ENCODE measurements at regions not wholly inside any gene's neighbourhood (a gene's known extent, or its start where the extent isn't known, plus 50 kb on each side); places are given as distances from the start of the nearest gene placed in this dataset.

DNA sequence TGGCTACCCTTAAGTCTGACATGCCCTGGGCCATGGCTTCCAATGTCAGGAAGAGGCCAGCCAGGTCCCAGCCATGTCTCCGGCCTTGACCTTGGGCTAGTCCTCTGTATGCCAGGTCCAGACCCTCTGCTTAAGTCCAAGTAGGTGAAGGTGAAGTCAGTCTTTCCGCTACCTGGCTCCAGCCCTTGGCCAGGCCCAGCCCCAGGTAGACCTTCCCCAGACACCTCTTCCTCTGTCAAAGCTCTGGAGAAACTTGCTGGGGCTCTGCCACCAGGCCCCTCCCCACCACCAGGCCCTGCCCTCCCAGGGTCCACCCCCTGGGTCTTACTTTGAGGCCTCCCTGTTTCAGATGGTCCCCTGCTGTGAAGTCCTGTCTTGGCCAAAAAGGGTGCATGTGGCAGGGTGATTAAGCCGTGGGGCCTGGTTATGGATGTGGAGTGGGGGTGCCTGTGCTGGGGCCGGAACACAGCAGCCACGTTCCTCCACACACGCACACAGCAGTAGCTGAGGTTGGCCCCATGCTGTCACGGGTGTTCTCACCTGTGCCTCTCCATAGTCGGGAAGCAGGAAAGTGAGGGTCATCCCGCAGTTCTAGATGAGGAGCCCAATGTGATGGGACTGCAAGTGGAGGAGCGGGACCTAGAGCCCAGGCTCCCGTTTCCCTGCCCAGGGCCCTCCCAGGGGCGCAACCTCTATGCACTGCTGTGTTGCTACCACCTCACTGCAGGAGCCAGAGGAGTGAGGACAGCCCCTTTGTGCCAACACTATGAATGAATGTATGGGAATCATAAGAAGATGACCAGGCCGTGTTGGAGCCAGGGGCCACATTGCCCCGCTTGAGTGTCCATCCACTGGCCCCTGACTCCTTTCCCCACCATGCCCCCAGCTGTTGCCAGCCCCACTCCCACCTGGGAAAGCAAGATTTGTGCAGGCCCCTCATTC lies 72.2 kb downstream of the LINC01488 start (continued):
- no peak for TF ChIP-seq RAD21 (IDR thresholded peaks at IDR 0.05; ENCODE audit: low read length)

DNA sequence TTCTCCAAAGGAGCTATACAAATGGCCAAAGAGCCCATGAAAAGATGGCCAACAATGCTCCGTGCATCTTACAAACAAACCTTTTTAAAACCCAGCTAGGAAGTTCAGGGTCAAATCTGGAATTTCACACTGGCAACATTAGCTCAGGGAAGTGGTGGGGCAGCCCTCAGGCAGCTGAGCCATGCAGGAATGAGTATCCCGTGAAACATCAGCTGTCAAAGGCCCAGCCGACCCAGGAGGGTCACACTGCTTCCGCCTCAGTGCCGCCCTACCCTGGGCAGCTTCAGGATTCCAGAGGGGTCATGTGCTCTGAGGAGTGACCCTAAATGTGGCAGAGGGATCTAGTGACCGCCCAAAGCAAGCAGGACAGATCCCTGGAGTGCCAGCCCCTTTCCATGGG lies 73.4 kb downstream of the LINC01488 start:
- H3K4me3 ChIP-seq (ENCODE audit: insufficient read depth, low read depth, low read length) = no peak overlapping the region
- POLR2A ChIA-PET (ENCODE audit: unreplicated experiment) = interaction anchor here (0.7 kb wide), 1 partner anchor 21 kb away, joined by 10 read pairs; no protein-coding TSS in a partner anchor
- H3K9me3 ChIP-seq (ENCODE audit: control insufficient read depth, insufficient read depth, low read length) = peaks cover 5% of the 10 kb centered on the region
- 0 out of 2 replicates have a peak overlapping the region, but pooled peaks have one; percentile 8 for H2BK120ac ChIP-seq (ENCODE audit: low read depth, low read length)
- no peak overlapping the region for H3K14ac ChIP-seq (replicated peaks; ENCODE audit: low read depth, low read length)
- H3K9ac ChIP-seq (ENCODE audit: low read depth, low read length) = no peak overlapping the region
- CTCF ChIA-PET = interaction anchor here (0.6 kb wide), 1 partner anchor 262 kb away, joined by 3 read pairs; no protein-coding TSS in a partner anchor
- H2BK20ac ChIP-seq (ENCODE audit: low read depth, low read length) = no peak overlapping the region
- H3K4me2 ChIP-seq (ENCODE audit: low read depth, low read length) = no peak overlapping the region
- H3K27ac ChIP-seq (ENCODE audit: insufficient read depth, low read length) = no peak overlapping the region
- intact Hi-C loops (cut with micrococcal nuclease) (no loop called here), dilution Hi-C loops (cut with HindIII; ENCODE audit: low sequenced_read_pairs, unreplicated experiment) (no loop called here), in situ Hi-C loops (cut with MboI; ENCODE audit: low sequenced_read_pairs) (no loop called here)
- H3K36me3 ChIP-seq (ENCODE audit: control insufficient read depth, insufficient read depth, low read length) = no peaks in the 10 kb centered on the region
- H4K5ac ChIP-seq (ENCODE audit: low read depth, low read length) = no peak overlapping the region
- BruUV-seq (replicated peaks) = no TSS peak
- no peak overlapping the region; the same call in 1 of the 2 replicates for H2AK5ac ChIP-seq (ENCODE audit: low read depth, low read length)
- H3K56ac ChIP-seq (ENCODE audit: extremely low read depth, insufficient read depth, low read length) = no peak overlapping the region
- H2BK15ac ChIP-seq (ENCODE audit: low read depth, low read length) = no peak overlapping the region
- H4K8ac ChIP-seq (ENCODE audit: low read depth in 2 of 2, low read length in 2 of 2) = no peak overlapping the region
- H3K18ac ChIP-seq (ENCODE audit: low read depth, low read length) = no peak overlapping the region
- H3K9me1 ChIP-seq (ENCODE audit: insufficient read depth, low read length) = no peaks in the 10 kb centered on the region
- H3K79me1 ChIP-seq (ENCODE audit: low read depth in 1 of 2, low read length in 2 of 2) = no peaks in the 10 kb centered on the region
- peak overlapping the region; percentile 73 for H2AFZ ChIP-seq (replicated peaks; ENCODE audit: low read length, poor library complexity)
- peak overlapping the region; percentile 35; the same call in 1 of the 2 replicates for H3K23ac ChIP-seq (ENCODE audit: low read depth, low read length)
- ATAC-seq (ENCODE audit: low read depth) (no peak), DNase-seq (no peak)
- no peaks in the 10 kb centered on the region for H3K27me3 ChIP-seq (ENCODE audit: control insufficient read depth, insufficient read depth, low read length)
- H2AK9ac ChIP-seq (replicated peaks; ENCODE audit: low read depth, low read length, poor library complexity) = peak overlapping the region; percentile 5
- no peak overlapping the region for H3K4ac ChIP-seq (ENCODE audit: low read depth, low read length)
- no peaks in the 10 kb centered on the region for H4K20me1 ChIP-seq (ENCODE audit: insufficient read depth, low read length)
- H4K91ac ChIP-seq (ENCODE audit: insufficient read depth, low read depth, low read length) = no peak overlapping the region
- H2BK5ac ChIP-seq (ENCODE audit: low read depth, low read length, poor library complexity, severe bottlenecking) = no peak overlapping the region
- 60% methylated on average over 2 of the region's 6 CpGs; no CpG with 5 or more reads in 1 of the 2 experiments for WGBS, 2 experiments (ENCODE audit: extremely low coverage in 2 of 2, insufficient read length in 1 of 2)
- peaks cover 2% of the 10 kb centered on the region; the same call in 1 of the 2 replicates for H3K4me1 ChIP-seq (ENCODE audit: control insufficient read depth, insufficient read depth, low read length)
- TF ChIP-seq CEBPB (IDR thresholded peaks at IDR 0.05; ENCODE audit: low read depth, low read length) (no peak), MXI1 (IDR thresholded peaks at IDR 0.05; ENCODE audit: borderline replicate concordance, low read depth, low read length) (no peak), BHLHE40 (IDR thresholded peaks at IDR 0.05; ENCODE audit: low read depth, low read length) (no peak), FOS (IDR thresholded peaks at IDR 0.05; ENCODE audit: low read depth, low read length) (no peak), RAD21 (IDR thresholded peaks at IDR 0.05; ENCODE audit: low read length) (no peak), MAZ (IDR thresholded peaks at IDR 0.05; ENCODE audit: borderline replicate concordance, low read depth, low read length) (no peak), NFE2L2 (IDR thresholded peaks at IDR 0.05; ENCODE audit: low read depth, low read length) (no peak), CTCF (conservative IDR thresholded peaks at IDR 0.05; ENCODE audit: low read depth, low read length) (no peak), SMC3 (IDR thresholded peaks at IDR 0.05; ENCODE audit: low read depth, low read length) (no peak), RCOR1 (IDR thresholded peaks at IDR 0.05; ENCODE audit: insufficient replicate concordance, low read length) (no peak), RFX5 (IDR thresholded peaks at IDR 0.05; ENCODE audit: low read depth, low read length) (no peak), POLR2A (IDR thresholded peaks at IDR 0.05; ENCODE audit: low read depth, low read length) (no peak)
- TF ChIP-seq, protein P1, sequence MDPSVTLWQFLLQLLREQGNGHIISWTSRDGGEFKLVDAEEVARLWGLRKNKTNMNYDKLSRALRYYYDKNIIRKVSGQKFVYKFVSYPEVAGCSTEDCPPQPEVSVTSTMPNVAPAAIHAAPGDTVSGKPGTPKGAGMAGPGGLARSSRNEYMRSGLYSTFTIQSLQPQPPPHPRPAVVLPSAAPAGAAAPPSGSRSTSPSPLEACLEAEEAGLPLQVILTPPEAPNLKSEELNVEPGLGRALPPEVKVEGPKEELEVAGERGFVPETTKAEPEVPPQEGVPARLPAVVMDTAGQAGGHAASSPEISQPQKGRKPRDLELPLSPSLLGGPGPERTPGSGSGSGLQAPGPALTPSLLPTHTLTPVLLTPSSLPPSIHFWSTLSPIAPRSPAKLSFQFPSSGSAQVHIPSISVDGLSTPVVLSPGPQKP (IDR thresholded peaks at IDR 0.05; ENCODE audit: borderline replicate concordance, low read depth, low read length) = no peak

All from IMR-90 (cell line).